GM21528 (cell line): ENCODE measurements at regions not wholly inside any gene's neighbourhood (a gene's known extent, or its start where the extent isn't known, plus 50 kb on each side); places are given as distances from the start of the nearest gene placed in this dataset.

Experiments
- ATAC-seq: cut with Tn5 transposase; IDR thresholded peaks from one replicate; pipeline ENCODE4 v1.9.1; 2021; ENCODE audit warnings: mild to moderate bottlenecking, moderate library complexity; ENCODE audit not compliant: unreplicated experiment, low FRiP score

DNA sequence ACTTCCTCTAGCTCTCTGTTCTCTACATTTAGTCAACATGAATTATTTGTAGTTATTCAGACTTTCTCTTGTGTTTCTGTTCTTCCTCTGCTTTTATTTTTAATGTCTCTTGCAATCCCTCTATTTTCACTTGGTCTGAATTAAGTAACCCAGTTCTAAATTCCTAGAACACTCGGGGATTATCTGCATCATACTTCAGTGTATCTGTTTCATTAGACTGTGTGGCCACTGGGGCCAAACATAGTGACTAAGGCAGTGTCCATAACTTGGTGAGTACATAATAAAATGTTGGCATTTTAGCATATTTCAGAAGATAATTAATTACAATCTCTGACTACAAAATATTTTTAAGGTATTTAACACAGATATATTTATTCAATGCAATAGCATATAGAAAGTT is 1087.2 kb upstream of the B3GALT2 start:
- ATAC-seq = no peak

GRCh38 chr1:194268839-194269238 is 1082.4 kb upstream of the B3GALT2 start:
- ATAC-seq = no peak

- ATAC-seq = no peak
These were observed 1080.6 kb upstream of the B3GALT2 start for GRCh38 chr1:194267021-194267420.

- no peak for ATAC-seq
These were observed 1069.6 kb upstream of the B3GALT2 start for GRCh38 chr1:194256010-194256409.

DNA sequence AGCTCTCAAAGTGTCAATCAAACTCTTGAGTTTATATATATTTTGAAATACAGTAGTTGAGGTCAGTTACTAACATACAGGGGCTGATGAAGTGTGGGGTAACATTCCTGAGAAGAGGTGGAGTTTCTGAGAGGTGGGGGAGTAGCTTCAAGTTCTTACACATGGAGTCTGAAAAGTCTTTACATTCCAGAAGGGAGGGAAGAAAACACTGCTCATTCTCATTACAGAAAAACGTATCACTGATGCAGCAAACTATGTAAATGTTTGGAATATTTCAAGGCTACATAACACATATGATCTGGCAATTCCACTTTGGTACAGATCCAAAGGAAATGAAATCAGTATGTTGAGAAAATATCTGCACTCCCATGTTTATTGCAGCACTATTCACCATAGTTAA is 1065.8 kb upstream of the B3GALT2 start:
- ATAC-seq = no peak

GRCh38 chr1:194241215-194241614 is 1054.8 kb upstream of the B3GALT2 start:
- no peak for ATAC-seq

DNA sequence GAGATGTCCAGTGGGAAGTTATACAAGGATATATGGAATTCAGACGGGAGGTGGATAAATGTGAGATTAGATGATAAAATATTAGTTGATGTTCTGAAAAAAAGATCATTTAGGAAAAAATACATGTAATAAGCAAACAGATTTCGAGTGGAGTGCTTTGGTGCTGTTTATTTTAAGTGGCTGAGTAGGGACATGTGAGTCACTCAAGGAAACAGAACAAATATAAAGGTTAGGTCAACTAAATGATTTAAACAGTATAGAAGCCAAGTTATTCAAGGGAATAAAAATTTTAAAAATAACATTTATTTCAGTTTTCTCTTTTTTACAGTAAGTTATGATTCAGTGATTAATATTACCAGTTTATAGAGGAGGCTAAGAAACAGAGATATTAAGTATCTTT is 1046.7 kb upstream of the B3GALT2 start:
- no peak for ATAC-seq

GRCh38 chr1:194230351-194231144 is 1044.1 kb upstream of the B3GALT2 start:
- no peak for ATAC-seq

DNA sequence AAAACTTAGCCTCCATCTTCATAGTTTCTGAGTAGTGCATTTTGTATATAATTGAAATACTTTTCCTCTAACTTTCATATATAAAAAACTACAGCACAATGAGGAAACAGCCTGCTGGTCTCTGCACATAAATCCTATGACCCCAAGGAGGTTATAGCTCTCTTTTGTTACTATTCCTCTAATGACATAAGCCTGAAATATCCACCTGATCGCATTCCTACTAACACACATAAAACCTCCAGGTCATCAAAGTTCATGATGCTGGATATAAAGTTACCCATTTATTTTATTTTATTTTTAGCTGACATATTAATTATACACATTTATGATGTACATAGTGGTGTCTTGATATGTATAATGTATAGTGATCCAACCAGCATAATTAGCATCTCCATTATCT is 1042.0 kb upstream of the B3GALT2 start:
- no peak for ATAC-seq

DNA sequence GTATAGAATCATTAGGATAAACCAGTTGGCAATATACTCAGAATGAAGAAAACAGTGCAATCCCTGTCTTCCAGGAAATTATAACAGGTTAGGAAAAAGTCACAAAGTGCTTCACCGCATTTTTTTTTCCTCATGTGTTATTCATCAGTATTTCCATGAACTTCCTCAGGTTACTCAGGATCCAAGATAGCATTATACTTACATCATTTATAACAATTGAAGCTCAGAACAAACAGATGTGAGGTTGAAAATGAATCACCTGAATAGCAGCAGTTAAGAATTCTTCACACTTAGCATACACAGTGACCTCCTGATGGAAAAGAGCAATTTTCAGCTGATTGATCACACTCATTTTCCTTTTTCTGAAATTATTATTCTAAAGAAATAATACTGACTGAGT is 1040.7 kb upstream of the B3GALT2 start:
- no peak for ATAC-seq

GRCh38 chr1:194225821-194226220 is 1039.4 kb upstream of the B3GALT2 start:
- peak; percentile 99 for ATAC-seq

DNA sequence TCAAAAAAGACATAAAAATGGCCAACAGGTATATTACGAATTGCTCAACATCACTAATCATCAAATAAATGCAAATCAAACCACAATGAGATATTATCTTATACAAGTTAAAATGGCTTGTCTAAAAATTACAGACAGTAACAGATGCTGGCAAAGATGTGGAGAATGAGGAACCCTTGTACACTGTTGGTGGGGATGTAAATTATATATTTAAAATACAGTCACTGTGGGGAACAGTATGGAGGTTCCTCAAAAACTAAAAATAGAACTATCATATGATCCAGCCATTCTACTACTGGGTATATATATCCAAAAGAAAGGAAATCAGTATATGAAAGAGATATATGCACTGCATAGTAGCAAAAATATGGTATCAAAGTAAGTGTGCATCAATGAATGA is 1037.2 kb upstream of the B3GALT2 start:
- no peak for ATAC-seq

GRCh38 chr1:194215448-194215847 is 1029.0 kb upstream of the B3GALT2 start:
- no peak for ATAC-seq

GRCh38 chr1:194214735-194215134 is 1028.3 kb upstream of the B3GALT2 start:
- no peak for ATAC-seq

GRCh38 chr1:194209920-194210319 is 1023.5 kb upstream of the B3GALT2 start:
- no peak for ATAC-seq

DNA sequence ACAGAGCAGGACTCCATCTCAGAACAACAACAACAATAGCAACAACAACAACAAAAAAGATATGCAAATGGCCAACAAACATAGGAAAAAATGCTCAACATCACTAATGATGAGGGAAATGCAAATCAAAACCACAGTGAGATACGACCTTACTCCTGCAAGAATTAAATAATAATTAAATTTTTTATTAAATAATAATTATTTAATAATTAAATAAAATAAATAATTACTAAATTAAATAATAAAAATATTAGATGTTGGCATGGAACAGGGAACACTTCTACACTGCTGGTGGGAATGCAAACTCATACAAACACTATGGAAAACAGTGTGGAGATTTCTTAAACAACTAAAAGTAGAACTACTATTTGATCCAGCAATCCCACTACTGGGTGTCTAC is 1022.3 kb upstream of the B3GALT2 start:
- no peak for ATAC-seq

DNA sequence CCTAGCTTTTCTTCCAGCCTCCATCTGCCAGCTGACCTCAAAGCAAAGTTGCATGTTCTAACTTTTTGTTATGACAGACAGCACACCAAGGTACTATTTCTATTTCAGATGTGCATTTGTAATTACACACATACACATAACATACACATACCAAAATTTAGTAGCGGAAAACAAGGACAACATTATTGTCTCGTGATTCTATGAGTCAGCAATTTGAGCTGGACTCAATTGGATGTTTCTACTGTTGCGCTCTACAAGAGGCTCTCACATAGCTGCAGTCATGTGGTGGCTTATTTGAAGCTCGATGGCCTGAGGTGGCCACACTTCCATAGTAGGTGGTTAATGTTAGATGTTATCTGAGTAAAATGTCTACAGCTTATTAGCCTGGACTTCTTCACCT is 1010.1 kb upstream of the B3GALT2 start:
- no peak for ATAC-seq

GRCh38 chr1:194194724-194195123 is 1008.3 kb upstream of the B3GALT2 start:
- ATAC-seq = no peak

GRCh38 chr1:194184974-194185373 is 998.6 kb upstream of the B3GALT2 start:
- ATAC-seq = no peak

DNA sequence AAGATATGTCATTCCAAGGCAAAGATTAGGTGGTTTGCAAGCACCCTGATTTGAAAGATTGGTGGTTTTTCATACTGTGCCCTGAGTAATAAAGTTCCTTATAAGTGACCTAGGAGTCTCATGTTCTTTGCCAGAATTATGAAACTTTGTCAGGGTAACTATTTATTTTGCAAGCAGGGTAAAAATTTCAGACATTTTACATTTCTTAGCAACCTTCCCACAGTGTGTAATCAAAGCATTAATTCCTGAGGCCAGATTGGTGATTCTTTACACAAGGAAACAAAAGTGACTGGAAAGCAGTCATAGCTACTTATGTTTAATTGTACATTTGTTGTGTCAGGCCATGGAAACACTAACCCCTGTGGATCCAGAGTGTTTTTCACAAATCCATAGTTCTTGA is 998.0 kb upstream of the B3GALT2 start:
- ATAC-seq = no peak

- ATAC-seq = no peak
These were observed 995.4 kb upstream of the B3GALT2 start for GRCh38 chr1:194181845-194182244.

DNA sequence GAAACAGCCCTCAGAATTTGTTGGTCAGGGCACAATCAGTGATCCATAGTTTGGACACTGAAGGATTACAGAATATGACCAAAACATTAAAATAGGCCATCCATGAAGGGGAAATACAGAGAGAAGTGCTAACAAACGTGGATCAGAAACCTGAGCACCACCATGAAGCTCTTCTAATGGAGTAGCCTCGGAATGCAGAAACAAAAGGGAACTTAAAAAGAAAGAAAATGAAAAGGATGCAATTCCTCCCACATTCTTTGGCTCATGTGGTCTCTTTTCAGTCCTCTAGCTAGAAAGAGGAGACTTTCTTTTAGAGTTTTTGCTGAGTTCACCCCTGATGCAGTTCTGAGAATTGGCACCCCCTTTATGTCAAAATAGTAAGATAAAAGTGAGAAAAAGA is 989.8 kb upstream of the B3GALT2 start:
- ATAC-seq = no peak

DNA sequence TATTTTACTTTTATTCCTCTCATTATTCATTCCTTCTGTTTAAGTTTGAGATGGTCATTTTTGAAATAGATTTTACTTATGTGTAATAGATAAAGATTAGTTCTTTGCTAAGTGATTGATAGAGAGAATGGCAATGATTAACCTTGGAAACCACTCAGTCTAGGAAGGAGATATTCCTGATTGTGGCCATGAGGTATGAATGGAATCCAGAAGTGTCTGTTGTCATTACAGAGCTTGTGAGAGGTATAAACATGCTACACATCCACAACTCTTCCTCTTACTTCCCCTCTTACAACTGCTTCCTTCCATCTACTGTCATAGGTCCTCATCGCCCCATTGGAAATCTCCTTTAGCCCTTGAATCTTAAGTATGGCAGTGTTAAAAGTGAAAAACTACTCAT is 988.8 kb upstream of the B3GALT2 start:
- ATAC-seq = no peak
